SK-N-MC (cell line): ENCODE measurements at regions not wholly inside any gene's neighbourhood (a gene's known extent, or its start where the extent isn't known, plus 50 kb on each side); places are given as distances from the start of the nearest gene placed in this dataset.
"Not testable (repeated sequence)": the region's sequence is repeated elsewhere in the genome, so short reads cannot be mapped to it uniquely, and the experiment has no call there.

Experiments used
- EZH2 ChIP-seq: fragments of 200-600 bp; sonication (generic); IDR thresholded peaks from one replicate; pipeline ENCODE4 v1.6.1; 2017; ENCODE audit warnings: antibody characterized with exemption
- POLR2AphosphoS5 ChIP-seq: IDR thresholded peaks from 2 replicates; pipeline ENCODE4 v1.6.1; 2012; ENCODE audit warnings: mild to moderate bottlenecking, low read depth, low read length, borderline replicate concordance

DNA sequence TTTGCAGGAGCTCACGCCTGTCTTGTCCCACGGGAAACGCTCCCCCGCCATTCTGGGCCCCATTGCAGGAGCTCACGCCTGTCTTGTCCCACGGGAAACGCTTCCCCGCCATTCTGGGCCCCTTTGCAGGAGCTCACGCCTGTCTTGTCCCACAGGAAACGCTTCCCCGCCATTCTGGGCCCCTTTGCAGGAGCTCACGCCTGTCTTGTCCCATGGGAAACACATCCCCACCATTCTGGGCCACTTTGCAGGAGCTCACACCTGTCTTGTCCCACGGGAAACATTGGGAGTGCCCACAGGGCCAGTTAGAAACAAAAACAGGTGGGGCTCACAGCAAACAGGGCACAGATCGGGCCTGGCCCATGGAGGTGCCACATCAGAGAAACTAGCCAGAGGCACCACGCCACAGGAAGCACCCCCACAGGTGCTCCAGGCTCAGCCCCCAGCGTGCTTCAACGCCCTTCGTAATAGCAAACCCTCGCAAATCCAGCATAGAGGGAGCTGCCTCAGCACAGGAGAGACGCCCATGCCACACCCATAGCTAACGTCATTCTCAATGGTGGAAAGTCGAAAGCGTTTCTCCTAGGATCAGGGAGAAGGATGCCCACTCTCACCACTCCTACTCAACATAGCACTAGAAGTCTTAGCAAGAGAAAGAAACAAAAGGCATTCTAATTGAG is 218.2 kb upstream of the FRG1 start:
- not testable (repeated sequence) for TF ChIP-seq EZH2, POLR2AphosphoS5
